ENCODE measurements at regions not wholly inside any gene's neighbourhood (a gene's known extent, or its start where the extent isn't known, plus 50 kb on each side); places are given as distances from the start of the nearest gene placed in this dataset.

DNA sequence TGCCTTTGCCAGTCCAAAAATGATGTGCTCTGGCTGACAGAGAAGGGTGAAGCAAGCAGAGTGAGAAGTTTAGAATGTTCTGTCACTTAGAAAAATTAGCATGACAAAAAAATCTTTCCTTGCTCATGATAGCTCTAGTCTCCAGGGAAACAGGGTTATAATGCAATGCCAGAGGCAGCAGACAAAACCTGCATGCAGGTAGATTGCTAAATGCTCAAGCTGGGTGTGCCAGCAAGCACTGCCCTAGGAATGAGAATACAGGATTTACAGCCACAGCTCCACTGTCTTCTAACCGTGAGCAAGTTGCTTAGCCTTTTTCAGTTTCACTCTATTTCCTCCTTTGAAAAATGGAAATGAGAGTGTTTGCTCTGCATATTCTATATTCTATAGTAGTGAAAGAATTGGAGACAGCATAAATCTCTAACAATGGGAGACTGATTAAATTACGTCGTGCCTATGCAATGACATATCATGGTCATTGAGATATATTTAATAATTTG is 516.6 kb upstream of the C16orf82 start (continued):
- TF ChIP-seq USF2 (IDR thresholded peaks at IDR 0.05; ENCODE audit: borderline replicate concordance, low read depth, low read length): no peak
- no peak for TF ChIP-seq GATAD2B (conservative IDR thresholded peaks at IDR 0.05; ENCODE audit: low read depth)

- in situ Hi-C loops (cut with MboI) (no loop called here), intact Hi-C loops (cut with micrococcal nuclease; ENCODE audit: unreplicated experiment) (no loop called here)
- ATAC-seq: no peak
- Histone ChIP-seq H3K4me3 (no peak overlapping the region), H3K27ac (ENCODE audit: control insufficient read depth, insufficient read depth) (no peak overlapping the region), H3K4me2 (ENCODE audit: control insufficient read depth, insufficient read depth) (no peak overlapping the region), H3K4me1 (ENCODE audit: control insufficient read depth, insufficient read depth, low read length) (no peaks in the 10 kb centered on the region), H2AFZ (ENCODE audit: control insufficient read depth, low read depth, low read length) (no peak overlapping the region), H3K9ac (ENCODE audit: control insufficient read depth, insufficient read depth, low read length) (no peak overlapping the region), H4K20me1 (ENCODE audit: control insufficient read depth, insufficient read depth) (no peaks in the 10 kb centered on the region), H3K36me3 (ENCODE audit: control insufficient read depth in 2 of 2, insufficient read depth in 2 of 2, low read length in 1 of 2) (no peaks in the 10 kb centered on the region), H3K27me3 (replicated peaks in 1 of 2; ENCODE audit: control insufficient read depth in 2 of 2, insufficient read depth in 2 of 2, low read length in 1 of 2) (no peaks in the 10 kb centered on the region), H3K79me2 (ENCODE audit: control insufficient read depth, insufficient read depth, low read length) (no peaks in the 10 kb centered on the region), H3K9me3 (replicated peaks; ENCODE audit: control insufficient read depth, insufficient read depth, low read length) (no peaks in the 10 kb centered on the region)
- ChIA-PET SMC1A (ENCODE audit: uncharacterized antibody, unreplicated experiment) (no interaction called here), POLR2A (no interaction called here), RAD21 (ENCODE audit: unreplicated experiment) (no interaction called here), CTCF (no interaction called here)
- no peak for TF ChIP-seq PBX3 (IDR thresholded peaks at IDR 0.05; ENCODE audit: insufficient replicate concordance, low read depth, low read length)
- TF ChIP-seq BRCA1 (IDR thresholded peaks at IDR 0.05; ENCODE audit: low read depth, low read length): no peak
- TF ChIP-seq BACH1 (IDR thresholded peaks at IDR 0.05; ENCODE audit: borderline replicate concordance): no peak
- WGBS (ENCODE audit: insufficient coverage, insufficient replicate concordance, low lambda C conversion rate, missing lambda C conversion rate): 45% methylated on average over 3 of the region's 3 CpGs
- no peak for DNase-seq (ENCODE audit: low read depth, low spot score)
- no peak for FAIRE-seq
- no TSS peak for BruUV-seq (replicated peaks)
Measured at GRCh38 chr16:26554030-26554429, 512.7 kb upstream of the C16orf82 start.

Measured in GM12878 (cell line).